ENCODE measurements at regions not wholly inside any gene's neighbourhood (a gene's known extent, or its start where the extent isn't known, plus 50 kb on each side); places are given as distances from the start of the nearest gene placed in this dataset.

DNA sequence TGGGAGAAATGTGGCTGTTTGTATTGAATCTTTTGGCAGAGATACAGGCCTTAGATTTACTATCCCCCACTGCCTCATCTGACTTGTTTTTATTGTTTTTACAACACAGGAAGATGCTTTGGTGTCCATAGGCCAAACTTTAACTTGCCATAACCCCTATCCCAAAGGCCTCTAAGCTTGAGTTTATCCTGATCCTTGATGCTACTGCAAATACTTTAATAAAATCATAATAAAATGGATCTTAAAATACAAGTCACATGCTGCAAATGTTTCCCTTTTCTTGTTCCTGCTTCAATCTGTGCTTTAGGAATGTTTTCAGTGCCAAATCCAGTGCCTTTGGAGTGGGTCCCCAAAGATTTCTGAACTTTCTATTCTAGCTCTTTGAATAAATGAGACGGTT is 770.6 kb downstream of the DACH1 start:
- no peaks in the 10 kb centered on the region for H3K36me3 ChIP-seq (ENCODE audit: insufficient read depth, low read length)
- no peaks in the 10 kb centered on the region for H3K27me3 ChIP-seq (ENCODE audit: insufficient read depth, low read length, poor library complexity, severe bottlenecking)
- no peaks in the 10 kb centered on the region for H3F3A ChIP-seq (ENCODE audit: low read depth)
- H3K9me2 ChIP-seq (replicated peaks; ENCODE audit: low read depth, low read length): no peaks in the 10 kb centered on the region
- H3K9me3 ChIP-seq (ENCODE audit: insufficient read depth, low read depth, low read length): no peaks in the 10 kb centered on the region
- H4K20me1 ChIP-seq (ENCODE audit: insufficient read depth, low read length, poor library complexity, severe bottlenecking): no peaks in the 10 kb centered on the region
- no peak overlapping the region for H2AFZ ChIP-seq (ENCODE audit: low read length)
- no peak overlapping the region for H3K9ac ChIP-seq (ENCODE audit: low read depth, low read length, poor library complexity, severe bottlenecking)
- no peaks in the 10 kb centered on the region for H3K4me1 ChIP-seq (ENCODE audit: insufficient read depth, low read length, poor library complexity, severe bottlenecking)
- no peak overlapping the region for H3K4me3 ChIP-seq (ENCODE audit: low read length, poor library complexity, severe bottlenecking)
- TF ChIP-seq EZH2phosphoT487 (IDR thresholded peaks at IDR 0.05; ENCODE audit: borderline replicate concordance): no peak
- TF ChIP-seq, protein P1, sequence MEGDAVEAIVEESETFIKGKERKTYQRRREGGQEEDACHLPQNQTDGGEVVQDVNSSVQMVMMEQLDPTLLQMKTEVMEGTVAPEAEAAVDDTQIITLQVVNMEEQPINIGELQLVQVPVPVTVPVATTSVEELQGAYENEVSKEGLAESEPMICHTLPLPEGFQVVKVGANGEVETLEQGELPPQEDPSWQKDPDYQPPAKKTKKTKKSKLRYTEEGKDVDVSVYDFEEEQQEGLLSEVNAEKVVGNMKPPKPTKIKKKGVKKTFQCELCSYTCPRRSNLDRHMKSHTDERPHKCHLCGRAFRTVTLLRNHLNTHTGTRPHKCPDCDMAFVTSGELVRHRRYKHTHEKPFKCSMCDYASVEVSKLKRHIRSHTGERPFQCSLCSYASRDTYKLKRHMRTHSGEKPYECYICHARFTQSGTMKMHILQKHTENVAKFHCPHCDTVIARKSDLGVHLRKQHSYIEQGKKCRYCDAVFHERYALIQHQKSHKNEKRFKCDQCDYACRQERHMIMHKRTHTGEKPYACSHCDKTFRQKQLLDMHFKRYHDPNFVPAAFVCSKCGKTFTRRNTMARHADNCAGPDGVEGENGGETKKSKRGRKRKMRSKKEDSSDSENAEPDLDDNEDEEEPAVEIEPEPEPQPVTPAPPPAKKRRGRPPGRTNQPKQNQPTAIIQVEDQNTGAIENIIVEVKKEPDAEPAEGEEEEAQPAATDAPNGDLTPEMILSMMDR (conservative IDR thresholded peaks at IDR 0.05; ENCODE audit: low read length): no peak
- no peaks in the 10 kb centered on the region for H3K79me2 ChIP-seq (ENCODE audit: insufficient read depth, low read length)
- no peak overlapping the region for H3K4me2 ChIP-seq (ENCODE audit: low read depth, low read length, poor library complexity, severe bottlenecking)

DNA sequence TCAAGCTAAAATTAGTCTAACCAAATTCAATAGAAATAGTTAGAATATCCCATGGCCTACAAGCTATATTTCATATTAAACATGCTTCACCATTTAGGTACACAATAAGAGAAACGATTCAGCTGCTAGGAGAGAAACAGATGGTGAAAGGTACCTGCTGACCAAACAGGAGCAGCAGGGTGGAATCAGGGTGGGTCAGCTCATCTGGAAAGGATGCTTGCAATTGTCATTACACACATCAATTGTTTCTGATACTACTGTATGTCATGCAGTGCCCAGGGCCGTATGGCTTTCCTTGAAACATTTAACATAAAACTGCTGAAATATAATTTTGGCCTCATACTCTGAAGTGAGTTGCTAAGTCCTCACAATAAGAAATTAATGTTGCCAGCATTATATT is 776.0 kb downstream of the DACH1 start:
- no peak overlapping the region for H2AFZ ChIP-seq (ENCODE audit: low read length)
- no peak overlapping the region for H3K9ac ChIP-seq (ENCODE audit: low read depth, low read length, poor library complexity, severe bottlenecking)

DNA sequence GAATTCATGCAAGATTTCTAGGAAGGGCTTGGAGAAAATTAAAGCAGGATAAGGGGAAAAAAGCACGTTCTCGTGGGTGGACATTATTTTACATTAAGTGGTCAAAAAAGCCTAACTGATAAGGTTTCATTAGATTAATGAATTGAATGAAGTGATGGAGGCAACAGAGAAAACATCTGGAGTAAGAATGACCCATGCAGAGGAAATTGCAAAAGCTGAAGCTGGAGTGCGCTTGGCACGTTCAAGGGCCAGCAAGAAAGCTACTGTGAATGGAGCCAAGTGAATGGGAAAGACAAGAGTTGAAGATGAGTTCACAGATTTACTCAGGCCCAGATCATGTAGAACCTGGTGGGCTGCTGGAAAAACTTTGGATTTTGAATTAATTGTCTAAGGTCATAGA is 777.9 kb downstream of the DACH1 start:
- Histone ChIP-seq H3K36me3 (ENCODE audit: insufficient read depth, low read length) (no peaks in the 10 kb centered on the region), H3K4me1 (ENCODE audit: insufficient read depth, low read length, poor library complexity, severe bottlenecking) (no peaks in the 10 kb centered on the region), H3K4me3 (ENCODE audit: low read length, poor library complexity, severe bottlenecking) (no peak overlapping the region), H3K27me3 (ENCODE audit: insufficient read depth, low read length, poor library complexity, severe bottlenecking) (no peaks in the 10 kb centered on the region), H4K20me1 (ENCODE audit: insufficient read depth, low read length, poor library complexity, severe bottlenecking) (no peaks in the 10 kb centered on the region), H3K9me2 (replicated peaks; ENCODE audit: low read depth, low read length) (no peaks in the 10 kb centered on the region), H3K9me3 (ENCODE audit: insufficient read depth, low read depth, low read length) (no peaks in the 10 kb centered on the region), H3F3A (ENCODE audit: low read depth) (no peaks in the 10 kb centered on the region), H3K4me2 (ENCODE audit: low read depth, low read length, poor library complexity, severe bottlenecking) (no peak overlapping the region), H2AFZ (ENCODE audit: low read length) (no peak overlapping the region), H3K79me2 (ENCODE audit: insufficient read depth, low read length) (no peaks in the 10 kb centered on the region), H3K9ac (ENCODE audit: low read depth, low read length, poor library complexity, severe bottlenecking) (no peak overlapping the region)
- TF ChIP-seq, protein P1 (conservative IDR thresholded peaks at IDR 0.05; ENCODE audit: low read length): no peak

More for the DNA sequence above, 776.0 kb downstream of the DACH1 start:
- Histone ChIP-seq H3K79me2 (ENCODE audit: insufficient read depth, low read length) (no peaks in the 10 kb centered on the region), H3F3A (ENCODE audit: low read depth) (no peaks in the 10 kb centered on the region), H3K4me2 (ENCODE audit: low read depth, low read length, poor library complexity, severe bottlenecking) (no peak overlapping the region), H4K20me1 (ENCODE audit: insufficient read depth, low read length, poor library complexity, severe bottlenecking) (no peaks in the 10 kb centered on the region), H3K9me2 (replicated peaks; ENCODE audit: low read depth, low read length) (no peaks in the 10 kb centered on the region), H3K27me3 (ENCODE audit: insufficient read depth, low read length, poor library complexity, severe bottlenecking) (no peaks in the 10 kb centered on the region), H3K9me3 (ENCODE audit: insufficient read depth, low read depth, low read length) (no peaks in the 10 kb centered on the region), H3K4me3 (ENCODE audit: low read length, poor library complexity, severe bottlenecking) (no peak overlapping the region), H3K4me1 (ENCODE audit: insufficient read depth, low read length, poor library complexity, severe bottlenecking) (no peaks in the 10 kb centered on the region), H3K36me3 (ENCODE audit: insufficient read depth, low read length) (no peaks in the 10 kb centered on the region)
- TF ChIP-seq, protein P1 (conservative IDR thresholded peaks at IDR 0.05; ENCODE audit: low read length): no peak
- no peak for TF ChIP-seq EZH2phosphoT487 (IDR thresholded peaks at IDR 0.05; ENCODE audit: borderline replicate concordance)

Measured in Loucy (cell line).